Putamen (tissue), 1 donor: ENCODE measurements at regions not wholly inside any gene's neighbourhood (a gene's known extent, or its start where the extent isn't known, plus 50 kb on each side); places are given as distances from the start of the nearest gene placed in this dataset.
A peak's percentile ranks its signal among the peaks of the same experiment; 100 is the strongest.

ENCODE experiments used
- DNase-seq: peaks from one replicate; pipeline ENCODE4 v3.0.0-alpha.2; 2016; ENCODE audit warnings: low spot score

DNA sequence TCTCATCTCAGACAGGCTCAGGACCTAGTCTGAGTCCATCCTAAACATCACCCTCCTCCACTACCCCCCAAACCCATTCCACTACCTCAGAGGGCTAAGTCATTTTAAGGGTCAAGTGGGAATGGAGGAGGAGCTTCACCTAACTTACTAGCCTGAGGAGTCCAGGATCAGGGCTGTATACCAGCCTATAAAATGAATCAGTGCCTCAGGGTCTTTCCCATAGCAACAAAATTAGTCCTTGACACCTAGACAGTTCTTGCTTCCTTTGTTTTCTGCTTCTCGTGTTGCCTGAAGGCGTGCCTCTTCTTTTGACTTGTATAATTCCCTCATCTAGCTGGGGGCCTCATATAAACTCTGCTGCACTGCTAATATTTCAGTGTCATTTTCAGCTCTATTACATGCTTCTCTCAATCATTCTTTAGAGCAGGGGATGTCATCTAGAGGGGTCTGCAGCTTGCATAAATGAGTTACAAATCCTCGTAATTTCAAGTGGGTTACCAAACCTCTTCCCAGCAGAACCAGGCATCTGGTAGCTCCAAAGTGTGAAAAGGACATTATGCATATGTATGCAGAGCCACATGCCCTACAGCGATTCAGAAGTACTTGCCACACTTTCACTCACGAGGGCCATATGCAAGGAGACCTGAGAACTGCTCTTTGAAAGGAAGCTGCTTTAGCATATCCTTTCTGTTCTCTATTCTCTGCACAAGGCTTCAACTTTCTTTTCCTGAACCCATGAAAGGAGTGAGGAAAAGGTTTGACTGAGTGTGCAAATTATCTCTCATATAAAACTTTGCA is 311.7 kb upstream of the SEMA6D start:
- no peak for DNase-seq

DNA sequence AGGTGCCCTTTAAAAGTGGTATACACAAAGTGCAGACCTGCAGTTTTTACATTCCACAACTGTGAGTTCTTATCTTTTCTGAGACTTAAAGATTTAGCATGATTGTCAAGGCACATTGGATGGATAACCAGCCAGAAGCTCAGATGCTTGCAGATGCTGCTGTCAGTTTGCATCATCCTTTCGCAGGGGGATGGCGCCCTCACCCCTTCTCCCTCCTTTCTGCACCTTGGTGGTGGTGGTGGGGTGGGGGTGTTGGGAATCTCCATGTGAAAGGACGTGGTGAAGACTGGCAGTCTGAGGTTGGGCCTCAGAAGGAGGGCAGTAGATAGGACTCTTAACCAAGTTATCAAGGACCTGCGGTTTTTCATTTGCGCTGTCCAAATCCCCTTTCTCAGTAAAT is 309.6 kb upstream of the SEMA6D start:
- DNase-seq, result no peak

DNA sequence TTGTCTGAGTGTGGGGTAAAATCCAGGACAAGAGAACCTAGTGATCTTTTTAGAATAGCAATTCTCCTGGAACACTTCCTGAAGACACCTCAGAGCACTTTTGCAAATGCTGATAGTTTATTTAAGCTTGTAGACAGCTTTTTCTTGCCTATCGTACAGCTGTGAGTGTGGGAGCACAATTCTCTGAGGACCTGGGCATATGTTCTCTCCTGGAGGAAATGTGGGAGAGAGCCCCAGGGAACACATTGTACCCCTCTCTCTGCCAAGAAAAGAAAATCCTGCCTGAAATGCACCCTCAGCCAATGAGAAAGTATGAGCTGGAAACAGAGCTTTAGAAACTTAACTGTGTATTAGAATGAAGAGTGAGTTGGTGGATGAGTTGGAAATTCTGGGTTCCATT is 308.3 kb upstream of the SEMA6D start:
- no peak for DNase-seq

DNA sequence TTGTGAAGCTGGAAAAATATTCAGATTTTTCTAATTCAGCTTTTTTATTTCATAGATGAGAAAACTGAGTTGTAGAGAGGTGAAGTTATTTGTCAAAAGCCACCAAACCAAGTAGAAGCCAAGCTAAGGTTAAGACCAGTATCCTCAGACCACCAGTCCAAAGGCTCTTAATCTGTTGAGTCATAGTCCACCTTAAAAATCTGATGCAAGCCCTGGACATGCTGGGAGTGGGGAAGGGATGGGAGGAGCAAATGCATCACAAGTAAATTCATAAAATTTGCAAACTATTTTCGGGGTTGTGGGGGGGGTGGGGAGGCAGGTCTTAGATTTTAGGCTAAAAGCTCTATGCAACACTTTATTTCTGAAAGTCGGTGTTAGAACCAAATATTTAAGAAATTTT is 307.7 kb upstream of the SEMA6D start:
- DNase-seq, result no peak

DNA sequence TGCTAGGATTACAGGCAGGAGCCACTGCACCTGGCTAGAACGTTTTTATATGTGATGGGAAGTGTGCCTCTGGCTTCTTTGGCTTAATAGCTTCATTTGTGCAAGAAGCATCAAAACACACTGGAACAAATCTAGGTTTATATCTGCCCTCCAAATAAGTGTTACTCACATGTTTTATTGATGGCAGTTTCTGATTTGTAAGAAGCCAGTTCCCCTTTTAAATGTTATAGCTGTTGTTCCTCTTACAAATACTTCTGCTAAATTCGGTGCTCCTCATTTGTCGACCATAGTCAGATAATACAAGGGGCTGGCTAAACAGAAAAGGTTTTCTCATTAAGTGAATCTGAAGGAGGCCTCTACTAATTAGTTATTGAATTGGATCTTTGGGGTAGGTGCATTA is 307.1 kb upstream of the SEMA6D start:
- no peak for DNase-seq

DNA sequence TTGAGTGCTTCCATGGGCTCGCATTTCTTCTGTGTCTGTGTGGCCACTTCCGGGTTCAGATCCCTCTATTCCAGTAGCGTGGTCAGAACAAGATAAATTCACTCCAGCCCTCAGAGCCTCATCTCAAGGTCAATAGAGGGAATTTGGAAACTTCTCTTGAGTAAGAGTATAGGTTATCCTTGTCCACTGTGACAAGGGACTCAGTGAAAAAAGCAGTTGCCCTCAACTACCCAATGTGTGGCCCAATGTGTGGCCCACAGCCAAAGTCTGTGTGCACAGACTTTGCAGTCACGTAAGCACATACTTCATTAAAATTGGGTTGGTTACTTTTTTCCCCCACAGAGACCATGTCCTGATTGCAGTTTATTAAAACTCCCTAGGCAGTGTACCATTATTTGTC is 305.6 kb upstream of the SEMA6D start:
- no peak for DNase-seq

DNA sequence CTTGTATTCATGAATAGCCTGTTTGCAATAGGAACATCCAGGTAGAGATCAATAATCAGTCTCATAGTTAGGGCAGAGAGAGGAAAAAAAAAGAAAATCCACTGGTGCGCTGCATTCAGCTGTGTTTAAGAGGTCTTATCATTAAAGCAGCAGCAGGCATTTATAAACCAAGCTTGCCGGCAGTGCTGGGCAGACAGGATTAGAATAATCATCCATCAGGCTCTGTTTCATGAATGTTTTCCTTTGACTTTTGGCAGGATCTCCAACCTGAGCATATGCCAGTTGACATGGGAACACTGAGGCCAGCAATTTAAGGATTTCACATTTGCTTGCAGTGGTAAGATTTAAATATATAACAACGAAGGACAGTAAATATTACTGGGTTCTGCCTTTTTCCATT is 305.2 kb upstream of the SEMA6D start:
- no peak for DNase-seq

DNA sequence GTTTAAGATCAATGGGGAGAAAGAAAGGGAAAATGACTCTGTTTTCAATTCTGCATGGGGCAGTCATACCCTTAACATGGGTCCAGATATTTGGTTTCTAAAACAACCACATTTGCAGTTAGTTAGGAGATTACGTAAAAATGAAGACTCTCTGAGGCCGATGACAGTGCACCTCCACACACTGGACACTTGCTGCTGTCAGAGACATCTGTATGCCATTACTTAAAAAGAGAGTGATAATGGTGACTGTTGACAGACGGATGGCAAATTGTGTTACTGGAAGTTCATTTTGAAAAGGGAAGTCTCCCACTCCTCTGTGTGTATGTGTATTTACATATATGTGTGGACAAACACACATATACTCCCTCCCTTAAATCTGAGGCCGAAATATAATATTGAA is 304.5 kb upstream of the SEMA6D start:
- no peak for DNase-seq

DNA sequence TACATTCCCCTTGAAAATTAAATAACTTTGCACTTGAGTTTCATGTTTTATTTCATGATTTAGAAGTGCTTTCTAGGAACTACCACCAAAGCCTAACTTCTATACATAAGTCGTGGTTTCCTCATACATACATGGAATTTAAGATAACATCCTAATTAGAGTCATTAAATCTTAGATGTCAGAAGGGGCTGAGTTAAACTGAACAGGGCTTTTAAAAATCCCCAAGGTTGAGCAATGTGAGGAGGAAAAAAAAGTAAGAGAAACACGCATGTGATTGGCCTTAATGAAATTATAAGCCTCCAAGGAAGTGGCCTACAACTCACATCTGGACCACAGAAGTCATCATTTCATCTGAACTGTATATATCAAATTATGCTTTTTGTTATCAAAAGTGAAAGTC is 303.1 kb upstream of the SEMA6D start:
- DNase-seq, result no peak

DNA sequence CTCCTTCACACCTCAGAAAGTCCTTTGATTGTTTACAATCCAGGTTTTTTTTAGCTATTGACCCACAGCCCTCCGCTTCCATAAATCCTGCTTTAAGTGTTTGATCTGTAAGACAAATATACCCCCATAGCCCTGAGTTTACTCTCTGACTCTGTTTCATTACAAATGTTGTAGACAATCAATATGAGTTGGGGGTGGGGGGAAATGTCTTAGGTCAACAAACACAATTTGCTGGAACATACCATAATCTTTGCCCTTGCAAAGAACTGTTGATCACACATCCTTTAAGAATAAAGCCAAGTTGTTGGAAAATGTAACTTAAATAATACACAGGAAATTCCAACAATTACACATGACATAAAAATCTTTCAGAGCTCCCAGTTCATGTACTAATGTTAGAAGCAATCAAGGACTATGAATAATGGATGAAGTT is 301.8 kb upstream of the SEMA6D start:
- DNase-seq, result no peak

DNA sequence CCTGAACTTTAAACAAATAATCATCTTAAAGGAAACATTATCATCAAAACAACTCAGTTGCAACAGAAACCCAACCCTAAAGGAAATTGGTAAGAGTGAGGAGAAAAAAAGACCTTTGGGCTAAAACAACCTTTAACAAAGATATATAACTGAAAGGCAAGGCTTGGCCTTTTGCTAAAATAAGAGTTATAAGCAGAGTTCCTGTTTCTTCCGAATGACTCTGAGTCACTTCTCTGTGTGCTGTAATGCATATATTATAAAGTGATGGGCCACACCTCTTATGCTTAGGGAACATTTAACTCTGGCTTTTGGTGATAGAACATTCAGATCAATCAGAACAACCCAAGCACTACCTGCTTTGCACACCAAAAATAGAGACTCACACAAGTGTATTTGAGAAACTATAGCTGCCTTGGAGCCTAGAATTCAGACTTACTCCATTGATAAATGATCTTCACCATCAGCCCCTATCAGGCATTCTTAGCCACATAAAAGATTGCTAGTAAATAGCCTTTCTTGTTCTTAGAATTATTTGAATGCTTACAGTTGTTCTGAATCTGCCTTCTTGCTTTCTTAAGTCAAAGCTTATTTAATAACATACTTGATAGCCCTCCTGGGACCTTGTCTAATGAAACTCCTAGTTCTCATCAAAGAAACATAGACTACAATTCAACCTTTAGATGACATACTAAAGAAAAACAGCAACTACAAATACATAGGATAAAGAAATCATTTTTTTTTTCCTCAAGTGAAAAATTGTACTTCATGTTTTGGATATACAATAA is 294.2 kb upstream of the SEMA6D start:
- peak; percentile 47 for DNase-seq

DNA sequence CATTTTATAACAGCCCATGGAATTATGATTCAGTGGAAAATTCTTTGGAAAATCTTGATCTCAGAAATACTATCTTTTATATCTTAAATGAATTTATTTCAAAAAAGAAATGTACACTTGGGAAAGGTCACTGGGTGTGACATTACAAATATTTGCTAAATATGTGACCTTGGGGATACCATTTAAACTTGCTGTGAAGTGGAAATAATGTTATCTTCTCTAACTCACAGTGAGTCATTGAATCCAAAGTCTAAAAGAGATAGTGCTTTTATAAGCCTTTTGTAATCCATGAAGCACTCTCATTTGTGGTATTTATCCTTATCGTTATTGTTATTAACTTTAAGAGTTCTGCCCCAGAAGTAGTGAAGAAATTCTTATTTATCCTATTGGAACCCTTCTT is 289.8 kb upstream of the SEMA6D start:
- DNase-seq, result no peak

DNA sequence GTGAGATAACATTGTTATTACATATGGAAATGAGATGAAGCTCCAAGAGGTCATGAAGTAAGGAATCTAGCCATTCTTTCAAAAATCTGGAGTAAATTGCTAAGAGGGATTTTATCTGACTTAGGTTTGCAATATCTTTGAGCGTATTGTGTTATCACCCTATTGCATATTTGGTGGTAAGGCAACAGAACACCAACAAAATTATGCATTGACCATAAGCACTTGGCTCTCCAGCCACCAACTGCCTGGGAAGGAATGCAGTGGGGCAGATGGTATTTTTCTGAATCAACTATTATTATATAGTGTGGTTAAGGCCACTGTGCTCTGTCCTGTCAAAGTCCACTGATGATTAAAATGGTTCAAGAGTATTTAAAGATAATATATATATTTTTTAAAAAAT is 287.9 kb upstream of the SEMA6D start:
- no peak for DNase-seq

DNA sequence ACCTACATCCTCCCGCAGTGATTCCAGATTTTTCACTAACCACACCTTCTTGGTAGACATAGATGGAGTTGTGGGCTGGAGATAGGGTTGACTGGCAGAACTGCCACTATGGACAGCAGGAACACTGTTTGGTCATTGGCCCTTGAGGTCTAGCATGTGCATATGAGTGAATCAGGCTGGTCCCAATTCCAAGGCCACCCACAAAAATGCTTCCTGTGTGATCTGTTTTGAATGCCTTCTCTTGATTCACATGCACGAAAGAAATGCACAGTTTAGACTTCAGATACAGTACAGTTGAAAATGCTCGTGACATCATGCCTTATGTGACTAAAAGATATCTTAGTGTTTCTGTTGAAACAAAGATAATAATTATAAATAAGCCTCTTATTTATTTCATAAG is 285.8 kb upstream of the SEMA6D start:
- no peak for DNase-seq

DNA sequence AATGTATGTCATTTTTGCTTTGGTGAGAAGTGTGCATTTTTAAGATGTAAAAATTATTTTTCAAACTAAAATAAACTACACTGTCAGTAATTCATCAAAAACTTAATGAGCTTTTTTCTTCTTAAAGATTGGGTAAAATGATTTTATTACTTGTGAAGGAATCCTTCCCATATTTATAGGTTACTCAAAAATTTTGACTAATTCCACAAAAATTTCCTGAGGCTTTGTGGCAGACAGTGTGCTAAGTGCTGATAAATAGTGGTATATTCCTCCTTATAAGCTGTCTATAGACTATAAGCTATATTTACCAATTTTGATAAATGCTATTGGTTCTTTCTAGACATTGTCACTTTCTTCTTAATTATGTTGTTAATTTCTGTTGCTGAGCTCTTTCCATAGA is 284.5 kb upstream of the SEMA6D start:
- DNase-seq, result no peak

DNA sequence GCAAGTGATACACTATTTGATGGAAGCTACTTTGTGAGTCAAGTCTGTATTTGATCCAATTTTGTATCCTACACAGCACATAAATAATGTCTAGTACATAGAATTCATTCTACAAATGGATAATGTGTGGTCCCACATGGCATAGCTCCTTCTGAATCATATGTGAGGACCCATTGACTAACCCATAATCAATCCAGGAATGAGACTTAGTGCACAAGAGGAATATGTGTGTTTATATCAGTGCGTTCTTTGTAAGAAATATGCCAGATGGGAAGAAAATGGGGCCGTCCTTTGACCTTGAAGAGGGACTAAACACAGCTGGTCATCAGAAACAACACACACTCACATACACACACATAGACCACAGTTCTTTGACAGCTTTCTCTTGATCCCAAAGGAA is 282.7 kb upstream of the SEMA6D start:
- DNase-seq, result no peak

DNA sequence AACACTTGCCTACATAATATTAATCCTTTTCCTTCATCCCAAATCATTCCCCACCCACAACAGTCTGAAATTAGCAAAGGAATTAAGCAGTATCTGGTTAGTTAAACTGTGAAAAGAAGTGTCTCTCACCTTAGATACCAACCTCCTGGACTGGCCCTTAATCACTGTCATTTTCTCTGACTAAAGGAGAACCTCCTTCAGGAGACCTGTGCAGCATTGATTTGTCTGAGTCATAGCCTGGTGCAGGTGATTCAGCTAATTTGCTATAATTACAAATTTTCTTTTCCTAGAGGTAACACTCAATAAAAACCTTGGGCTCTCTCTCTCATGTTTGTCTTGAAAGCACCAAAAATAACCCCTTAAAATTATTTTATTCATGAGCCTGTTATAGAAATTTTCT is 279.8 kb upstream of the SEMA6D start:
- peak; percentile 13 for DNase-seq

DNA sequence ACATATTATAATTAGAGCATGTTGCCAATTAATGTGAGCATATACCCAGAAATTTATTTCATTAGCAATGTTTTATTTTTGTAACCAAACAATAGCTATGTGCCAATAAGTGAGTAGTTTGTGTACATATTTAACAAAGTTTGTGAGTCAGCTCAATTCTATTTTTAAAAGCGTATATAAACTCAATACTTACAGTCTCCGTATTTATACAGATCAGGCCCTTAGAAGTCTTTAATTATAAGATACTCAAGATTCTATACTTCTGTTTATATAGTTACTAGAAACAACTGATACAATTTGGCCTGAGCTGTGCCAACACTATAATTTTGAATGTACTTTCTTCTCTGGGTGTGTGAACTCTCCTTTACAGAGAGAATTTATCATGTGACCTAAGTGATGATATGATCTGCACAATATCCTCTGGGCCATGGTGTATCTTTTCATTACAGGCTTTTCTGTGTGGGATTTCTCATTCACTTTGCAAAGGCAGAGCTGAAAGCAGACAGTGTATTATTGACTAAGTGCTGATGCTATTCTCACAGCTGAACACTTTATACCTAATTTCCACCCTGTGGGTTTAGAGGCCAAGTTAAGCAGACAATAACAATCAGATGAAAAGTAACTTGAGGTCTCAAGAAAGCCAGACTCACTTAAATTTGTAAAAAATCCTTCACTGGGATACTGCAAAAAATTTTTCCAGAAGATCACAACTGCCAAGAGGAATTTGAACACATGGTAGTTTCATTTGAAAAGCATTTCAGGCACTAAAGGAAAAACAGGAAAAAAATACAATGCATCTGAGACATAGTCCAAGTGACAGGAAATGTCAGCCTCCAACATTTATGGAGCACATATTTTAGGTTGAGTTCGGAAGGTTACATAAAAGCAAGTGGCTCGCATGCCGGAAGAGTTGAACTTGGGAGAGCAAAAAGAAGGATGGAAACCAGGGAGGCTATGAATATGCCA is 277.9 kb upstream of the SEMA6D start:
- DNase-seq, result no peak

DNA sequence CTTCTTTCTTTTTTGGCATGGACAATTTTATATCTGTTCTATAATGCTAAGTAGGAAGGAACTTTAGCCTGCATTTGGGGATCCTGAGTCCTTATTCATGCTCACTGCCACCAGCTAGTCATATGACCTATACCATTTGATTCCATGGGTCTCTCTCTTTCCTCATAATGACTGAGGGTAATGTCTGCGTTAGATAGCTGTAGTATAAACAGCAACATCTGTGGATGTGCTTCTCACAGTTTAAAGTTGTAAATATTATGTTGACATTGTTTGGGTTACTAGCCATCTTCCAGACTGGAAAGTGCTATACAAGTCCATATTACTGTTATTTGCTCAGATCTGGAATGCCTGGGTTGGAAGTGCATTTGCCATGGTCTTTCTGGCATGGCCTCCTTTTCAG is 274.9 kb upstream of the SEMA6D start:
- DNase-seq, result no peak

DNA sequence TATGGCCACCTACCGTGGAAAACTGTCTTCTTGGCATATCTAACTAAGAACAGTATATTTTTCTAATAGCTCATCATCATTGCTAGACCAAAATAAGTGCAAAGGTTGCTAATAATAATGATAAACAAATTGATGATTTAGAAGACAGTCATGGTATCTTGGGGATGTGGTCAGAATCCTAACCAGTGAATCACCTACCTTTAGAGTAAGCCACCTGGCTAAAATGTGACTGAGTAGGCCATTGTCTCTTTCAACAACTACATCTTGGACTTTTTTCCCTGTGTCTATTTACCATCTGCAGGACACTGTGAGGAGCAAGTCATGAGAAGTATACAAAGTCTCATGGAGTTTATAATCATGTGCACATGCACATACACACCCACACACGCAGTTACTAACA is 273.5 kb upstream of the SEMA6D start:
- no peak for DNase-seq

DNA sequence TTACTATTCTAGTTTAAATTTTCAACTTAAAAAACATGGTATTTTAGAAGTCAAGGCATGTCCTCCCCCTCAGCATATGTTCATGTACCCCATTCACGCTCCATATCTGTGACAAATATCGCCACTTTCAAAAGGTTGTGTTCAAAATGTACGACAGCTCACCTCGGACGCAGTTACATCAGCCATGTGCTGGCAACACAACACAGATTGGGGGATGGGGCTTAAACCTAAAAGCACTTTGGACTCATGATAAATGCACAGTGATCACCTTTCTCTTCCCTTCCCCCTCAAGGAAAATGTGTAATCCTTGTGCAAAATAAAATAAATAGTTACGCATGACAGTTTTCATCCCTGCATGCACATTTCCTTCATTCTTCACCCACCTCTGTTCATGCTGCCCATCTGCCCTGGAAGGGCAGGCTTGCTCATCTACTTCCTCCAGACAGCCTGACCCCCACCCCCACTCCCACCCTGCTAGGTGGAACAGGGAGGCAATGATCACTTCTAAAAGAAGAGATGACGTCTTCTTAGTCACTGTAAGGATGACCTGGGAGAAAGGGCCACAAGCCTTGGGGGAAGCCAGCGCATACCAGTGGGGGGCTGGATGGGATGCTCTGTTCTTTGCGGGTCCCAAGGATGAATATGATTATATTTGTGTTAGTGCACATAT is 271.4 kb upstream of the SEMA6D start:
- no peak for DNase-seq
